GM12872 (cell line): ENCODE measurements at regions not wholly inside any gene's neighbourhood (a gene's known extent, or its start where the extent isn't known, plus 50 kb on each side); places are given as distances from the start of the nearest gene placed in this dataset.
A peak's percentile ranks its signal among the peaks of the same experiment; 100 is the strongest.

Experiments used
- CTCF ChIP-seq: IDR thresholded peaks from 3 replicates; pipeline ENCODE4 v1.5.1; 2011; ENCODE audit warnings: low read depth, mild to moderate bottlenecking, low read length, moderate library complexity; ENCODE audit not compliant: insufficient read depth

GRCh38 chr1:22374001-22374400 lies 77.7 kb upstream of the ZBTB40 start:
- no peak for TF ChIP-seq CTCF

GRCh38 chr1:22375601-22376000 lies 76.0 kb upstream of the ZBTB40 start:
- TF ChIP-seq CTCF, result no peak

- TF ChIP-seq CTCF, result no peak
These were observed 75.7 kb upstream of the ZBTB40 start for GRCh38 chr1:22376001-22376400.

- TF ChIP-seq CTCF, result no peak
These were observed 75.1 kb upstream of the ZBTB40 start for GRCh38 chr1:22376546-22376945.

GRCh38 chr1:22376976-22377375 lies 74.7 kb upstream of the ZBTB40 start:
- no peak for TF ChIP-seq CTCF

- TF ChIP-seq CTCF, result no peak
These were observed 72.1 kb upstream of the ZBTB40 start for GRCh38 chr1:22379566-22379965.

- TF ChIP-seq CTCF, result 0 out of 3 replicates have a peak, but pooled peaks have one; percentile 15
These were observed 71.4 kb upstream of the ZBTB40 start for GRCh38 chr1:22380024-22380785.
